NCI-H748 treated with DMSO at 0.1 percent for 48 hours (cell line): ENCODE measurements at regions not wholly inside any gene's neighbourhood (a gene's known extent, or its start where the extent isn't known, plus 50 kb on each side); places are given as distances from the start of the nearest gene placed in this dataset.

ENCODE experiments used
- DNase-seq: peaks from one replicate; lab custom pipeline; 2025; lab: John Stamatoyannopoulos, UW

GRCh38 chr2:107380912-107381311, 445.8 kb upstream of the RGPD4 start:
- no peak for DNase-seq

- DNase-seq, result no peak
Measured at GRCh38 chr2:107383691-107384090, 443.0 kb upstream of the RGPD4 start.

- no peak for DNase-seq
Measured at GRCh38 chr2:107384422-107384821, 442.3 kb upstream of the RGPD4 start.

GRCh38 chr2:107385921-107386320, 440.8 kb upstream of the RGPD4 start:
- DNase-seq, result no peak

- DNase-seq, result no peak
Measured at GRCh38 chr2:107392241-107392704, 434.4 kb upstream of the RGPD4 start.

GRCh38 chr2:107393516-107393915, 433.2 kb upstream of the RGPD4 start:
- no peak for DNase-seq

GRCh38 chr2:107398683-107399082, 428.0 kb upstream of the RGPD4 start:
- no peak for DNase-seq

GRCh38 chr2:107402330-107402729, 424.4 kb upstream of the RGPD4 start:
- no peak for DNase-seq

GRCh38 chr2:107405261-107405660, 421.4 kb upstream of the RGPD4 start:
- no peak for DNase-seq

GRCh38 chr2:107407017-107407416, 419.7 kb upstream of the RGPD4 start:
- no peak for DNase-seq

GRCh38 chr2:107407974-107408373, 418.7 kb upstream of the RGPD4 start:
- no peak for DNase-seq

- DNase-seq, result no peak
Measured at GRCh38 chr2:107411267-107411666, 415.4 kb upstream of the RGPD4 start.

GRCh38 chr2:107412209-107412904, 414.3 kb upstream of the RGPD4 start:
- no peak for DNase-seq

- DNase-seq, result no peak
Measured at GRCh38 chr2:107412981-107413380, 413.7 kb upstream of the RGPD4 start.

- DNase-seq, result no peak
Measured at GRCh38 chr2:107414376-107414775, 412.3 kb upstream of the RGPD4 start.

GRCh38 chr2:107418708-107419107, 408.0 kb upstream of the RGPD4 start:
- DNase-seq, result no peak

GRCh38 chr2:107419191-107419590, 407.5 kb upstream of the RGPD4 start:
- DNase-seq, result no peak

- DNase-seq, result no peak
Measured at GRCh38 chr2:107428781-107429180, 397.9 kb upstream of the RGPD4 start.

GRCh38 chr2:107430006-107430405, 396.7 kb upstream of the RGPD4 start:
- DNase-seq, result no peak

- DNase-seq, result no peak
Measured at GRCh38 chr2:107430596-107431266, 396.0 kb upstream of the RGPD4 start.

- no peak for DNase-seq
Measured at GRCh38 chr2:107436281-107436680, 390.4 kb upstream of the RGPD4 start.

GRCh38 chr2:107437265-107437664, 389.4 kb upstream of the RGPD4 start:
- no peak for DNase-seq

- DNase-seq, result no peak
Measured at GRCh38 chr2:107437807-107438206, 388.9 kb upstream of the RGPD4 start.

- no peak for DNase-seq
Measured at GRCh38 chr2:107448160-107448559, 378.5 kb upstream of the RGPD4 start.
